Chondrocyte (in vitro differentiated cells): ENCODE measurements at regions not wholly inside any gene's neighbourhood (a gene's known extent, or its start where the extent isn't known, plus 50 kb on each side); places are given as distances from the start of the nearest gene placed in this dataset.

Experiments used
- DNase-seq: peaks from one replicate; pipeline ENCODE4 v3.0.0; 2021; ENCODE audit warnings: mixed read lengths, low spot score
- H3K27ac Mint-ChIP-seq: one replicate; pipeline ENCODE4 v1.8.0; 2021; ENCODE audit warnings: mild to moderate bottlenecking, moderate library complexity, mixed read lengths; ENCODE audit not compliant: unreplicated experiment
- H3K27me3 Mint-ChIP-seq: 2 replicates; pipeline ENCODE4 v1.8.0; 2021; ENCODE audit warnings: low read depth, mixed read lengths
- H3K36me3 Mint-ChIP-seq: 2 replicates; pipeline ENCODE4 v1.8.0; 2021; ENCODE audit warnings: low read depth, mixed read lengths
- H3K4me1 Mint-ChIP-seq: 2 replicates; pipeline ENCODE4 v1.8.0; 2021; ENCODE audit warnings: low read depth, mild to moderate bottlenecking, mixed read lengths
- H3K4me3 Mint-ChIP-seq: one replicate; pipeline ENCODE4 v1.8.0; 2021; ENCODE audit warnings: mild to moderate bottlenecking, moderate library complexity, mixed read lengths; ENCODE audit not compliant: unreplicated experiment
- H3K9me3 Mint-ChIP-seq: 2 replicates; pipeline ENCODE4 v1.8.0; 2021; ENCODE audit warnings: low read depth, mixed read lengths
- CTCF ChIP-seq: fragments of 200-600 bp; sonication (generic); IDR thresholded peaks from 2 replicates; pipeline ENCODE4 v1.5.0; 2021; ENCODE audit warnings: antibody characterized with exemption, mild to moderate bottlenecking, moderate library complexity

- Mint-ChIP-seq H3K4me1 (no peaks in the 10 kb centered on the region), H3K27me3 (no peaks in the 10 kb centered on the region), H3K4me3 (no peak overlapping the region), H3K9me3 (peaks cover 18% of the 10 kb centered on the region), H3K36me3 (peaks cover 4% of the 10 kb centered on the region), H3K27ac (no peak overlapping the region)
- DNase-seq = no peak
- TF ChIP-seq CTCF = no peak
Measured at GRCh38 chr1:191977874-191978506, 180.3 kb upstream of the RGS18 start.

GRCh38 chr1:191984856-191985255, 173.4 kb upstream of the RGS18 start:
- Mint-ChIP-seq H3K4me1 (no peaks in the 10 kb centered on the region), H3K36me3 (peaks cover 1% of the 10 kb centered on the region), H3K4me3 (no peak overlapping the region), H3K27me3 (no peaks in the 10 kb centered on the region), H3K9me3 (peaks cover 18% of the 10 kb centered on the region), H3K27ac (no peak overlapping the region)
- TF ChIP-seq CTCF = no peak
- DNase-seq = no peak

- TF ChIP-seq CTCF = no peak
- DNase-seq = no peak
- Mint-ChIP-seq H3K4me3 (no peak overlapping the region), H3K36me3 (no peaks in the 10 kb centered on the region), H3K27me3 (peaks cover 8% of the 10 kb centered on the region), H3K27ac (no peak overlapping the region), H3K4me1 (no peaks in the 10 kb centered on the region), H3K9me3 (no peaks in the 10 kb centered on the region)
Measured at GRCh38 chr1:191992118-191992517, 166.1 kb upstream of the RGS18 start.

- no peak for DNase-seq
- no peaks in the 10 kb centered on the region for H3K36me3 Mint-ChIP-seq
- H3K27ac Mint-ChIP-seq = no peak overlapping the region
- no peaks in the 10 kb centered on the region for H3K4me1 Mint-ChIP-seq
- peak; percentile 77 for TF ChIP-seq CTCF
- H3K27me3 Mint-ChIP-seq = peaks cover 10% of the 10 kb centered on the region
- no peak overlapping the region for H3K4me3 Mint-ChIP-seq
- H3K9me3 Mint-ChIP-seq = no peaks in the 10 kb centered on the region
Measured at GRCh38 chr1:191993549-191993948, 164.7 kb upstream of the RGS18 start.

GRCh38 chr1:192002063-192002462, 156.2 kb upstream of the RGS18 start:
- no peaks in the 10 kb centered on the region for H3K9me3 Mint-ChIP-seq
- H3K27me3 Mint-ChIP-seq = peaks cover 2% of the 10 kb centered on the region
- no peaks in the 10 kb centered on the region for H3K36me3 Mint-ChIP-seq
- no peak overlapping the region for H3K4me3 Mint-ChIP-seq
- H3K4me1 Mint-ChIP-seq = no peaks in the 10 kb centered on the region
- no peak overlapping the region for H3K27ac Mint-ChIP-seq
- no peak for DNase-seq
- TF ChIP-seq CTCF = no peak
